ENCODE measurements at regions not wholly inside any gene's neighbourhood (a gene's known extent, or its start where the extent isn't known, plus 50 kb on each side); places are given as distances from the start of the nearest gene placed in this dataset.

- no peaks in the 10 kb centered on the region for H3K36me3 Mint-ChIP-seq
- H3K9me3 Mint-ChIP-seq (ENCODE audit: low read depth): peaks cover under 1% of the 10 kb centered on the region
- H3K27me3 Mint-ChIP-seq: no peaks in the 10 kb centered on the region
- ATAC-seq: no peak
- H3K4me3 Mint-ChIP-seq: no peak overlapping the region
- CTCF ChIA-PET: no interaction called here
- no peak for DNase-seq
- no peaks in the 10 kb centered on the region for H3K4me1 Mint-ChIP-seq
- no peak overlapping the region for H3K27ac Mint-ChIP-seq
These were observed 252.3 kb downstream of the TOX3 start for GRCh38 chr16:52294660-52295059.

GRCh38 chr16:52293204-52293603 lies 253.7 kb downstream of the TOX3 start:
- no peak overlapping the region for H3K27ac Mint-ChIP-seq
- peaks cover 2% of the 10 kb centered on the region for H3K9me3 Mint-ChIP-seq (ENCODE audit: low read depth)
- no peaks in the 10 kb centered on the region for H3K27me3 Mint-ChIP-seq
- H3K36me3 Mint-ChIP-seq: no peaks in the 10 kb centered on the region
- no peak for ATAC-seq
- DNase-seq: no peak
- no peak overlapping the region for H3K4me3 Mint-ChIP-seq
- no peaks in the 10 kb centered on the region for H3K4me1 Mint-ChIP-seq
- CTCF ChIA-PET: no interaction called here

- no peaks in the 10 kb centered on the region for H3K27me3 Mint-ChIP-seq
- DNase-seq (no peak), ATAC-seq (no peak)
- no peak overlapping the region for H3K4me3 Mint-ChIP-seq
- no peak overlapping the region for H3K27ac Mint-ChIP-seq
- CTCF ChIA-PET: no interaction called here
- H3K9me3 Mint-ChIP-seq (ENCODE audit: low read depth): peaks cover 2% of the 10 kb centered on the region
- no peaks in the 10 kb centered on the region for H3K4me1 Mint-ChIP-seq
- no peaks in the 10 kb centered on the region for H3K36me3 Mint-ChIP-seq
These were observed 263.2 kb downstream of the TOX3 start for GRCh38 chr16:52283584-52284375.

- no peak overlapping the region for H3K4me3 Mint-ChIP-seq
- no peak for DNase-seq
- peaks cover 2% of the 10 kb centered on the region for H3K9me3 Mint-ChIP-seq (ENCODE audit: low read depth)
- H3K27ac Mint-ChIP-seq: no peak overlapping the region
- H3K27me3 Mint-ChIP-seq: no peaks in the 10 kb centered on the region
- no peak for ATAC-seq
- no peaks in the 10 kb centered on the region for H3K4me1 Mint-ChIP-seq
- H3K36me3 Mint-ChIP-seq: no peaks in the 10 kb centered on the region
- CTCF ChIA-PET: no interaction called here
These were observed 263.9 kb downstream of the TOX3 start for GRCh38 chr16:52283018-52283417.

- no peaks in the 10 kb centered on the region for H3K4me1 Mint-ChIP-seq
- H3K36me3 Mint-ChIP-seq: no peaks in the 10 kb centered on the region
- ATAC-seq (no peak), DNase-seq (no peak)
- CTCF ChIA-PET: no interaction called here
- no peaks in the 10 kb centered on the region for H3K9me3 Mint-ChIP-seq (ENCODE audit: low read depth)
- no peak overlapping the region for H3K27ac Mint-ChIP-seq
- H3K4me3 Mint-ChIP-seq: no peak overlapping the region
- H3K27me3 Mint-ChIP-seq: no peaks in the 10 kb centered on the region
These were observed 266.9 kb downstream of the TOX3 start for GRCh38 chr16:52280086-52280485.

GRCh38 chr16:52271088-52271750 lies 275.7 kb downstream of the TOX3 start:
- Mint-ChIP-seq H3K4me3 (no peak overlapping the region), H3K4me1 (no peaks in the 10 kb centered on the region), H3K36me3 (no peaks in the 10 kb centered on the region), H3K27ac (no peak overlapping the region), H3K27me3 (no peaks in the 10 kb centered on the region), H3K9me3 (ENCODE audit: low read depth) (no peaks in the 10 kb centered on the region)
- ATAC-seq (no peak), DNase-seq (no peak)
- CTCF ChIA-PET: no interaction called here

- no peaks in the 10 kb centered on the region for H3K36me3 Mint-ChIP-seq
- no peak overlapping the region for H3K4me3 Mint-ChIP-seq
- no peaks in the 10 kb centered on the region for H3K27me3 Mint-ChIP-seq
- H3K9me3 Mint-ChIP-seq (ENCODE audit: low read depth): no peaks in the 10 kb centered on the region
- H3K27ac Mint-ChIP-seq: no peak overlapping the region
- ATAC-seq (no peak), DNase-seq (no peak)
- CTCF ChIA-PET: no interaction called here
- H3K4me1 Mint-ChIP-seq: no peaks in the 10 kb centered on the region
These were observed 281.5 kb downstream of the TOX3 start for GRCh38 chr16:52265446-52265861.

GRCh38 chr16:52257534-52257933 lies 289.4 kb downstream of the TOX3 start:
- Mint-ChIP-seq H3K36me3 (no peaks in the 10 kb centered on the region), H3K4me1 (no peaks in the 10 kb centered on the region)
- no peak for ATAC-seq

GRCh38 chr16:52256310-52257078 lies 290.4 kb downstream of the TOX3 start:
- H3K36me3 Mint-ChIP-seq: no peaks in the 10 kb centered on the region
- H3K27me3 Mint-ChIP-seq: no peaks in the 10 kb centered on the region
- no peak overlapping the region for H3K4me3 Mint-ChIP-seq
- no peak overlapping the region for H3K27ac Mint-ChIP-seq
- no peaks in the 10 kb centered on the region for H3K9me3 Mint-ChIP-seq (ENCODE audit: low read depth)
- CTCF ChIA-PET: interaction anchor here (0.6 kb wide), 1 partner anchor 1048 kb away, joined by 3 read pairs; no protein-coding TSS in a partner anchor
- no peaks in the 10 kb centered on the region for H3K4me1 Mint-ChIP-seq
- ATAC-seq: no peak
- DNase-seq: no peak

More at GRCh38 chr16:52257534-52257933, 289.4 kb downstream of the TOX3 start:
- no peak for DNase-seq
- CTCF ChIA-PET: no interaction called here
- no peak overlapping the region for H3K27ac Mint-ChIP-seq
- no peaks in the 10 kb centered on the region for H3K27me3 Mint-ChIP-seq
- no peak overlapping the region for H3K4me3 Mint-ChIP-seq
- no peaks in the 10 kb centered on the region for H3K9me3 Mint-ChIP-seq (ENCODE audit: low read depth)

GRCh38 chr16:52254746-52255145 lies 292.2 kb downstream of the TOX3 start:
- Mint-ChIP-seq H3K4me1 (no peaks in the 10 kb centered on the region), H3K27me3 (no peaks in the 10 kb centered on the region), H3K4me3 (no peak overlapping the region), H3K9me3 (ENCODE audit: low read depth) (no peaks in the 10 kb centered on the region), H3K36me3 (no peaks in the 10 kb centered on the region), H3K27ac (no peak overlapping the region)
- DNase-seq (no peak), ATAC-seq (no peak)
- CTCF ChIA-PET: no interaction called here

- ATAC-seq (no peak), DNase-seq (no peak)
- Mint-ChIP-seq H3K27me3 (no peaks in the 10 kb centered on the region), H3K4me1 (no peaks in the 10 kb centered on the region), H3K9me3 (ENCODE audit: low read depth) (no peaks in the 10 kb centered on the region), H3K4me3 (no peak overlapping the region), H3K27ac (no peak overlapping the region), H3K36me3 (no peaks in the 10 kb centered on the region)
- CTCF ChIA-PET: no interaction called here
These were observed 294.3 kb downstream of the TOX3 start for GRCh38 chr16:52252680-52253079.

- ATAC-seq: no peak
- CTCF ChIA-PET: no interaction called here
These were observed 295.4 kb downstream of the TOX3 start for GRCh38 chr16:52251495-52251894.

GRCh38 chr16:52247737-52248136 lies 299.2 kb downstream of the TOX3 start:
- Mint-ChIP-seq H3K27ac (no peak overlapping the region), H3K36me3 (no peaks in the 10 kb centered on the region), H3K4me3 (no peak overlapping the region), H3K4me1 (no peaks in the 10 kb centered on the region), H3K9me3 (ENCODE audit: low read depth) (no peaks in the 10 kb centered on the region), H3K27me3 (no peaks in the 10 kb centered on the region)
- no peak for ATAC-seq
- CTCF ChIA-PET: no interaction called here
- DNase-seq: no peak

More at GRCh38 chr16:52251495-52251894, 295.4 kb downstream of the TOX3 start:
- Mint-ChIP-seq H3K36me3 (no peaks in the 10 kb centered on the region), H3K4me1 (no peaks in the 10 kb centered on the region), H3K4me3 (no peak overlapping the region), H3K9me3 (ENCODE audit: low read depth) (no peaks in the 10 kb centered on the region), H3K27ac (no peak overlapping the region), H3K27me3 (no peaks in the 10 kb centered on the region)
- DNase-seq: no peak

GRCh38 chr16:52238710-52239109 lies 308.2 kb downstream of the TOX3 start:
- CTCF ChIA-PET: no interaction called here
- Mint-ChIP-seq H3K27ac (no peak overlapping the region), H3K27me3 (no peaks in the 10 kb centered on the region), H3K9me3 (ENCODE audit: low read depth) (peaks cover 2% of the 10 kb centered on the region), H3K4me1 (no peaks in the 10 kb centered on the region), H3K36me3 (no peaks in the 10 kb centered on the region), H3K4me3 (no peak overlapping the region)
- ATAC-seq (no peak), DNase-seq (no peak)

All from activated CD8-positive, alpha-beta memory T cell treated with anti-CD3 and anti-CD28 coated beads, Interleukin-2, amount 10 ng/mL, durations not matched to agents 7 days and 5 days (primary cell).